HG03520 (cell line): ENCODE measurements at regions not wholly inside any gene's neighbourhood (a gene's known extent, or its start where the extent isn't known, plus 50 kb on each side); places are given as distances from the start of the nearest gene placed in this dataset.

ENCODE experiments used
- ATAC-seq: cut with Tn5 transposase; IDR thresholded peaks from one replicate; pipeline ENCODE4 v1.9.1; 2021; ENCODE audit warnings: mild to moderate bottlenecking, moderate library complexity; ENCODE audit not compliant: unreplicated experiment

DNA sequence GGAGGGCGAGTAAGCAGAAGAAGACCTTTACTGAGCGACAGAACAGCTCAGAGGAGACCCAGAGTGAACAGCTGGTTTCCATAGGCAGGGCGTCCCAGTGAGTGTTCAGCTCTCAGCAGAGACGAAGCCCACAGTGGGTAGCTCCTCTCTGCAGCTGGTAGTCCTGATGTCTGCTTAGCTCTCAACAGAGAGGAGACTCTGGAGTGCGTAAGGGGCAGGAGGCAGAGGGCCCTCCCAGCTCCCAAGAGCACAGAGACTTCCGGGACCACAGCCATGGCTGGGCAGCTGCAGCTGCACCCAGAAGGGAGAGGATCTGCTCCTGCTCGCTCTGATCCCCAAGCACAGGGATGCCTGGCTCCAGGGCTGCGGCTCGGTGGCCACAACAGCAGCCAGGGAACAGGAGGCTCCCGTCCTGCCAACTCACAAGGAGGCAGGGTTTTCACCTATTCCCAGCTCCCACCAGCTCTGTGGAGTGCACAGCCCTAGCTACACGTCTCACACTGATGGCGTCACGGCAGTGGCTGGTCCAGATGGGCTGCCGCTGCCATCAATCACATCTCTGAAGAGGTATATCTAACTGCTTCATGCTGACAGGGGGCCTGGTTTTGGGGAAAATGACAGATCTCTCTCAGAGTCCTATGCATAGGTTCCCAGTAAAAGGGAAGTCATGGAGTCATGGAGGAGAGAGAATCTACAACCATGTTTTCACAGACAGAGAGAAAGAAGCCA, 2660.1 kb upstream of the PCDH20 start:
- ATAC-seq: no peak

DNA sequence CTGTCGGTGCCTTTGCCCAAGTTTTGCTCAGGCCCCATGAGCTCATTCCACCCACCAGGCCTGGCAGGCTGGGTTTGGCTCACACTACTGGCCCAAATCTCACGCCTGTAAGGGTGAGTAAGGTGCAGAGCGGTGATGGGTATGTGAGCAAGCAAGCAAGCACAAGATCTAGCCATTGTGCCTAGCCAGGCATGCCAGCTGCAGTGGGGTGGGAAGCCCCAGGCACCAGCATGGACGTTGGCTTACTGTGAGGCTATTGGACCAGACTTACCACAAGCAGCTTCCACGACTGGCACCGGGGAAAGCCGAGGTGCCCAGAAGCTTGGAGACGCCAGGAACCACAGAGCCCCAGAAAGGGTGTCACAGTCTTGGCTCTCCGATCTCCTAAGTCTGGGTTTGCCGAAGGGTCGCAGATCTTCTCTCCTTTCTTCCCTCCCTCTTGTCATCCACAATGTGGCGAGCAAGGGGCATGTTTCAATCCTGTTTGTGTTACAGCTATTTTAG, 2659.4 kb upstream of the PCDH20 start:
- no peak for ATAC-seq

DNA sequence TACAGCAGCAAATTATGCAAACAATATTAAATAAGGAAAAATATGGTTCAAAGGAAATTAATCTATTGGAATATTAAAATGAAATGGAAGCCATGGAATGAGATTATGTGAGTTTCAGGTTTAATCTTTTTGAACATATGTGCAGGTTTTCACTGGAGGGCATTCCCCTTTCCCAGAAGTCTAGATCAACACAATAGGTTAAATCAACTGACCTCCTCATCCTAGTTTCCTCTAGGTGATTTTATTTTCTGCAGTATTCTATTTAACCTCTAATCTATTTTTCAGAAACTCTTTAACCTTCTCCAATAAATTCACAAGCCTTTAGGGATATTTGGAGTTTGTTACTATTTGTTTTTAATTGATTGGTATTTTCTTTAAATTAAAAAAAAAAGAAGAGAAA, 2657.6 kb upstream of the PCDH20 start:
- no peak for ATAC-seq

DNA sequence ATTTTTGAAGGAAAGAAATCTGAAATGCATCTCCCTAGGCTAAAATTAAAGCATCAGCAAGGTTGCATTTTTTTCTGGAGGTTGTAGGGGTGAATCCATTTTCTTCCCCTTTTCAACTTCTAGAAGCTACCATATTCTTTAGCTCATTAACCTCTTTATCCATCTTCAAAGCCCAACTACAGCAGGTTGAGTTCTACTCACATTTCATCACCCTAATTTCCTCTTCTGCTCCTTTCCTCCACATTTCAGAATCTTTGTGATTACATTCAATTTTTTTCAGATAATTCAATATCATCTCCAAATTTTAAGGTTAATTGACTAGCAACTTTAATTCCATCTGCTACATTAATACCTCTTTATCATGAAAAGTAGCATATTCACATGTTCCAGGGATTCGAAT, 2655.7 kb upstream of the PCDH20 start:
- ATAC-seq: no peak

DNA sequence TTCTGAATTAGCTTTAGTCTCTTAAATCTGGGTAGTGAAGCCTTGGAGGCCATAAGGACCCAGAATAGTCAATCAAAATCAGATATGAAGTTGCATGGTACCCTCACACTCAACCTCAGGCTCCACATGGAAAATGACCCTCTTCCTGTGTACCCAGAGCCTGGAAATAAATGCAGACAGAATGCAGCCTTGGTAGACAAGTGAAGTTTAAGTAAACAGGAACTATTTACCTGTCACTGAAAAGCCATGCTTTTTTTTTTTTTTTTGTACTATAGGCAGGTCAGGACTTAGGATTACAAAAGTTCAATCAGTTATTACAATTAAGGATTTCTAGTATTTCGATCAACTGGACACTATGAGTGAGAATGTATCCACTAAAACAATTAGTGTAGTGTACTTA, 2654.2 kb upstream of the PCDH20 start:
- ATAC-seq: no peak

DNA sequence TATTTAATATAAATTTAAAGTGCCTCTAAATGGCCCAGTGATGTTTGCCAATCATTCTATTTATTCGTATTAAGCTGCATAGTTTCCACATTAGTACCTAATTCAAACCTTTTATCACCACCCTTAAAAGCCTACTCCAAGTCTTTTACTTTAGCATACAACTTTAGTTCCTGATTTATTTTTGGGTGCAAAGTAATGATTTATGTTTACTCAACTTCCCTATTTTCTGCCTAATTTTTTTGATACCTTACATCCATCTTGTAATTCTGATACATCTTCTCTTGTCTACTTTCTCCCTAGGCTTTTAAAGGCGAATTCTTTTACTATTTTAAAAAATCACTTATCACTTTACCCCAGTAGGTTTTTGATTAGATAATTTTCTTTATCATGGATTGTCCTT, 2651.1 kb upstream of the PCDH20 start:
- ATAC-seq: no peak

DNA sequence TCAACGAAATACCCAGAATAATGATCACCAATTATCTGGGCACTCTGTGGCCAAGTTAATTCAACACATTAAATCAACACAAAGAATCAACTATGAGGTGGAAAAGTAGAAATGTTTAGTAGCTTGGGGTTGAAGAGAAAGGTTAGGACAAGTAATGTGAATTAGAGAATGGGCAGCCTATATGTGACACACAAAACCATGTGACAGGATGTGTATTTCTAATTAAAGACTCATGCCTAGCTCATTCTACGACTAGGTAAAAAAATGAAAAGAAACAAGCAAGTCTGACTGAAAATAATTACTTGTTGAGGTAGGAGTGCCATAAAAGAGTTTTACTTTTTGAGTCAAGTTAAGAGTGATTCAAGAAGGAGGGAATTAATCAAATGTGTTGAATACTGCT, 2646.0 kb upstream of the PCDH20 start:
- ATAC-seq: no peak

DNA sequence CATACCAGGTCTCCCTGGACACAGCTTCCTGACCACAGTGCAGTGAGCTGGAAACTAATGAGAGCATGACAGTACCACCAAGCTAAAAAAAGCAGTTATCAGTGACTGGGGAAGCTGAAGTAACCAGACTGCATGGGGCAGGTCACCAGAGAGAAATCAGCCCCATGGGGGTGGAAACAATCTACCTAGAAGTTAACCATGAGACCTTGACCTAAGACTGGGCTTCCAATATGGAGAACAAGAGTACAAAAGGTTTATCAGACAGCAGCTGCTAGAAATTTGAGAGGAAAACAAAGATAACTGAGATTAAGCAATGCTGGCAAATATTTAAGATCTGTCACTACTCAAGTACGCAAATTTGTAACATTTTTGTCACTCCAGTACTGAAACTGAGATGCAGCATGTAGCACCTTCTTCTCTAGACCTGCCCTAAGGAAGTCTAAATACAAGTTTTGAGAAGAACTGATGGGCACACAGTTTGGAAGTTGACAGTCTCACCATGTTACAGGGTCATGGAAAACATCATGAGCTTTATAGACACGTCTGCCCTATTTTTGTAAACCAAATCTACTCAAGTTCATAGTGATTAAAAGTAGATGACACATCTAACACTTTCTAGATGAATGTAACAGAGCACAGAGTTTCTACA, 2641.8 kb upstream of the PCDH20 start:
- no peak for ATAC-seq

DNA sequence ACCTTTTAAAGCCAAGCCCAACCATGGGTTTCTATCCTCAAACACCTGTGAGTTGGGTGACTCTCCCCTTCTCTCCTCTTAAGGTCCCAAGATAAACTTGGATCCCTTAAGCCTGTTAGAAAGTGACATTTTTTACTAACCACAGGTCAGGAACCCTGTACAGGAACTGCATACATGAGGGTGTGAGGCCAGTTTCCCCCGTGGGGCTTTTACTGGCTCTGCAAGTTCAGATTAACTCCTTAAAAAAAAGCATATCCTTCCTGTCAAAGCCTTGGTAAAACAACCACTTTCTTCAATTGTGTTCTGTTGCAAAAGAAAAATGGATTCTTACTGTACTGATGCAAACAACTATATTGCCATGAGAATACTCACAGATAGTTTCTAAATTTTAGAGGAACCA, 2638.7 kb upstream of the PCDH20 start:
- no peak for ATAC-seq

DNA sequence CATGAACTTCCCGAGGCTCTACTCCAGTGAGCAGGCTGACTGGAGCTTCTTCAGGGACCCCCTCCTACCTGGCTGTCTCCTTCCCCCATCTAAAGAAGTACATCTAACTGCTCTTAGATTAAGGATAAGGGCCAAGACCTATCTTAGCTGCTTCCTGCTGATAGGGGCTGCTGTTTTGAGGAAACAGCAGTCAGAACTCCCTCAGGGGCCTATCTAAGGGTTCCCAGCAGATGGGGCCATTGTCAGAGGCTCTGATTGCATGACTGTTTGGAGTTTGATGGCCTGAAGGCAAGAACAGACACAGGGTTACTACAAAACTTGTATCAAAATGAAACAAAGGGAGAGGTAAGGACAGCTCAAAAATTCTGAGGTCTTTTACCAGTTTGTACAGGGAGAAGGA, 2636.9 kb upstream of the PCDH20 start:
- no peak for ATAC-seq

DNA sequence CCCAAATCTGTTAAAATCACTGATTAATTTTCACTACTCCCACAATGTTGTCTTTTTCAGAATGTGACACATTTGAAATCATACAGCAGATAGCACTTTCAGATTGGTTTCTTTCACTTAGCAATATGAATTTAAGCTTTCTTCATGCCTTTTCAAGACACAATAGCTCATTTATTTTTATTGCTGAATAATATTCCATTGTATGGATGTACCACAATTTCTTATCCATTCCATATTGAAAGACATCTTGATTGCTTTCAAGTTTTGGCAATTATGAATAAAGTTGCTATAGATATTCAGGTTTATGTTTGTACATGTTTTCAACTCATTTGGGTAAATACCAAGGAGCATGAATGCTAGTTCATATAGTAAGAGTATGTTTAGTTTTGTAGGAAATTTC, 2635.6 kb upstream of the PCDH20 start:
- ATAC-seq: no peak

DNA sequence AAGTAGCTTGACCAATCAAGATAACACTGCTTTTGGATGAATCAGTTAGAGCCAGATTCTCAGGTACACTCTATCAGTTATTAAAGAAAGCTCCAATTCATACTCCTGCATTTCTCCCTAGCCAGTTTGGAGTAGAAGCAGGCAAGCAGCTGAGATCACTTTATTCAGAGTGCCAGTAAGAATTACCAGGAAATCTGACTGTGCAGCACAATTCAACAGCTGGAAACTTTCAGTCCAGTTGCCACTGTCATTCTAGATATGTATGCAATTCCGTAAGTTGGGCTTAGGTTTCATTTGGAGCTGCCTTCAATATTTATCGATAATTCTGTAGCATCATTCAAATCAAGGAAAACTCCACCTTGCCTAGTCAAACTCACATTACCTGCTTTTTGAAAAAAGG, 2625.6 kb upstream of the PCDH20 start:
- ATAC-seq: no peak

DNA sequence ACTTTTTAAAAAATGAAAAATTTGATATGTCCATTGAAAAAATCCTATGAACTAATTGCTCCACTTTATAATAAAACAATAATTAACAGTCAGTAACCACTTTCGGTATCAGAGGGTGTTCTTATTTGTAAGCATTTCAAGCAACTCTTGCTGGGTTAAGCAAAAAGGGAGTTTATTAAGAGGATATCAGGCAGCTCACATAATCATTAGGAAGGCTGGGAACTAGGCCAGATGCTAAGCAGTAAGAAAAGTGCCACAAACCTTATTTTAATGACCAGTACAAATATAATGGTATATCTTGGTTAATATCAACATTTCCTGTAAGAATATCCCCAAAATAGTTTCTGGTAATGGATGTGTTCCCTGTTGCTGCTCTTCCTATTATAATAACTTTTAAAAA, 2618.3 kb upstream of the PCDH20 start:
- no peak for ATAC-seq

DNA sequence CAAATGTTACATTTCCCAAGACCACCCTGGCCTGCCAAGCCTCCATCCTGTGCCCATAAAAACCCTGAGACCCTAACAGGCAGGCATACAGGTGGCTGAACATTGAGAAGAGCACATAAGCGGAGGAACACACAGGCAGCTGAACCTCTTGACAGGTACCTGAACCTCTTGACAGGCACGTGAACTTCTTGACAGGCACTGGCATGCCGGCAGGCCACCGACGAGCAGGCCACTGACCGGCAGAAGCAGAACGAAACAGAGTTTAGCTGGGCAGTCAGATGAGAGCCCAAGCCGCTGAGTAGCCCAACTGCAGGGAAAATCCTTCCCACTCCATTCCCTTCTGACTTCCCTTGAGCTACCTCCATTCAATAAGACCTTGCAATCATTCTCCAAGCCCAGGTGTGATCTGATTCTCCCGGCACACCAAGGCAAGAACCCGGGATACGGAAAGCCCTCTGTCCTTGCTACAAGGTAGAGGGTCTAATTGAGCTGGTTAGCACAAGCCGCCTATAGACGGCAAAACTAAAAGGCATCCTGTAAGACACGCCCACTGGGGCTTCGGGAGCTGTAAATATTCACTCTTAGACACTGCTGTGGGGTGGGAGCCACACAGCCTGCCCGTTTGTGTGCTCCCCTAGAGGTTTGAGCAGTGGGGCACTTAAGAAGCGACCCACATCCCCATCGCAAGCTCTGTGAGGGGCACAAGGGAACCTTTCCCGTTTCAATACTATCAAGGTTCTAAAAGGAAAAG, 2613.9 kb upstream of the PCDH20 start:
- no peak for ATAC-seq

DNA sequence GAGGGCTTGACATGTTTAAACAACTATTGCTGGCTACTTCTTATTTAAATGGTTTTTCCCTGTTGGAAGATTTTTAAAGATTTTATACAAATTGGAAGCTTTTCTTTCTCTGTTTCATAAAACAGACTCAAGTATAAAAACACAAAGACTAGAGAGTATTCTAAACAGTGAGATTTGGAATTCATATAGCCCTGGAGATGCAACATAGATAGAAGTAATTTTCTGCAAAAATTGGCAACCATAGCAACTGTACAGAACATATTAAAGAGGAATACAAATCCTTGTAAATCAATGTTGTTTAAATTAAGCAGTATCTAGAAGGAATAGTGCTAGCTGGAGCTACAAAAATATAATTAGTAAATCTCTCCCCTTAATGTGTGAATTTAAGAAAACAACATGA, 2612.9 kb upstream of the PCDH20 start:
- no peak for ATAC-seq

DNA sequence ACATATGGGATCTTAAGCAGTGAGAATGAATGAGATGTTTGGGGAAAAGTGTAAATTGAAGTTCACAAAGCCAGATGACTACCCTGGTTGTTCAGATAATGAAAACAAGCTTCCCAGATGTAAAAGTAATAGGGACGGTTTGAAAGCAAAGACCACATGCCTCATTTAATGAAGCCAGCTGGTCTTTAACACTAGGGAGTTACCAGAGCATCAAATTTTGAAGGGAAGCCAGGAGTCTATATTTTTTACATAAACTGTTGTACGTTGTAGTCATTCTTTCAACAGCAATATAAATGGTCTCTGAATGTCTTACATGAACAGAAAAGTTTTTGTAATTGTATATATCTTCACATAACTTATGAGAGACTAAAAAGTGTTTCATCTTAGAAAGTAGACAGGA, 2604.5 kb upstream of the PCDH20 start:
- ATAC-seq: no peak

DNA sequence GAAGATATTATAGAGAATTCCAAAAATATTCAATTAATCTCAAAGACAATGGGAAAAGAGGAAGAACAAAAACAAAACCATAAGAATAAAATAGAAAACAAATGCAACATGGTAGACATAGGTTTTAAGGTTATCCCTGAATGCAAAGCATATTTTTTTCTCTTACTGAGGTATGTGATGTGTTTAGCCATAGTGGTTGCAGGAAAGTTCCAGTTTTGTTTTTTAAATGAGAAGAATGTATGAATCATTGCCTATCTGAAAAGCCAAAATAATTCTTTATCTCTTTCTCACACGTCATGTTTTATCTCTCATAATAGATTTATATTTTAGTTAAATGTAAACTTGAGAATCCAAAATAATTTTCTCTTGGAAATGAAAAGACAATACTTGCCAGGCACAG, 2591.7 kb upstream of the PCDH20 start:
- ATAC-seq: no peak

DNA sequence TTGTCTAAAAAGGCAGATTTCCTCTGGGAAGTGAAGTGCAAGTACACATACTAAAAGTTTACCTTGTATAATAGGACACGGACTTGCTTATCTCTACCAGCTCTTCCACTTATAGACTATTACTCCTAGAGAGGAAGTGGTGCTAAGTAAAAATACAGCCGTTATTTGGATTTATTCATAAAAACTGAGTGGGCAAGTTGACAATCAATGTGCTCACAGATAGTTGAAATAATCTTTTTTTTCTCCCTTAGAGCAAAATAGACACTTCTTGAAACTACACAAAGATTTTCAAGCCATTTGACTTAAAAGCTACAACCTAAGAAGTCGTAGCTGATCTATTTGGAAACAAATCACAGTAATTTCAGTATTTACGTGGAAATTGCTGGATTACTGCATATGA, 2584.7 kb upstream of the PCDH20 start:
- ATAC-seq: no peak

DNA sequence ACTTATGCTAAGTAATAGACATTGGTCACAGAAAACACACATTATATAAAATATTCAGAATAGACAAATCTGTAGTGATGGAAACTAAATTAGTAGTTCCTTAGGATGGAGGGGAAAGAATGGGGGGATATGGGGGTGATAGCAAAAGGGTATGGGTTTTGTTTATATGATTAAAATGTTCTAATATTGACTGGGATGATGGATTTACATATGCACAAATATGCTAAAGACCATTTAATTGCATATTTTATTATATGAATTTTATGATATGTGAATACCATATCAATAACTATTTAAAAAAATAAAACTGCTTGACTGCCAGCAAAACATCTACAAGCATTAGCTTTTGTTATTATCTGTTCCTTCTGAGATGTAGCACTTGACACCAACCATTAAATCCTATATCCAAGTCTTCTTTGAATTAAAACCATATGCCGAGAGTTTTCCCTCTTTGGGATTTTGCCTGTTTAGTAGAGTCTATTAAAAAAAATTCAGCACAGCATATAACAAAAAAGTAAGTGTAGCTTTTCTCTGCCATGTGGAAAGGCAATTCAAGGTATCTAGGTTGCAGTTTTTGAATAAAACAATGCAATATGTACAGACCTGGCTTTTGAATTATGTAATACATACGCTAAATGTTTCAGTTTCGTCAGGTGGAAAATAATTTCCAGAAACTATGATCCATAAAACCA, 2584.1 kb upstream of the PCDH20 start:
- no peak for ATAC-seq

DNA sequence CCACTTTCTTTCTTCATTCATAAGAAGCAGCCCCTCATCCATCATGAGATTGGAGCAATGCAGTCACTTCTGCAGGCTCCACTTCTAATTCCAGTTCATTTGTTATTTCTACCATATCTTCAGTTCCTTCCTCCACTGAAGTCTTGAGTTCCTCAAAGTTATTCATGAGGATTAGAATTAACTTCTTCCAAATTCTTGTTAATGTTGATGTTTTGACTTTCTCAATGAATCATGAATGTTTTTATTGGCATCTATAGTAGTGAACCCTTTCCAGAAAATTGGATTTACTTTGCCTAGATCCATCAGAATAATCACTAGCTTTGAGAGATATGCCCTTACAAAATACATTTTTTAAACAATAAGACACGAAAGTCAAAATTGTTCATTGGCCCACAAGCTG, 2567.7 kb upstream of the PCDH20 start:
- no peak for ATAC-seq

DNA sequence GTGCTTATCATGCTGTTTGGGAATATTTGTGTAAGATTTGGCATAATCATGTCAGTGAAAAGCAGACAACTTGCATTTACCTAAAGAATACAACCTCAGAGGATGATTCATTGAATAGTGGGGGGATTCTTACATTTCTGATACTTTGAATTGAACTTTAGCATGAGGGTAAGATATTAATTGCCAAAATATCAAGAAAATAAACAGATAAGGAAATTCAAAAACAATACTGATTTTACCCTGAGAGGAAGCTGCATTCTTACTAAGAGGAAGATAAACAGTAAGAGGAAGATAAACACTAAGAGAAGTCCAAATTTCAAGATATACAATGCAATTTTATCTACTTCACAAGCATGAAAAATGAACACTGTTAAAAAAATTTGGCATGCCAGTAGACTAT, 2564.3 kb upstream of the PCDH20 start:
- ATAC-seq: no peak
